HG03103 (cell line): ENCODE measurements at regions not wholly inside any gene's neighbourhood (a gene's known extent, or its start where the extent isn't known, plus 50 kb on each side); places are given as distances from the start of the nearest gene placed in this dataset.

Experiments
- ATAC-seq: cut with Tn5 transposase; IDR thresholded peaks from one replicate; pipeline ENCODE4 v1.9.1; 2021; ENCODE audit warnings: low read depth; ENCODE audit not compliant: unreplicated experiment

- ATAC-seq, result no peak
Measured at GRCh38 chr20:57043669-57044268, 222.7 kb downstream of the BMP7 start.

GRCh38 chr20:57047281-57048026, 219.0 kb downstream of the BMP7 start:
- ATAC-seq, result no peak

GRCh38 chr20:57048027-57048869, 218.2 kb downstream of the BMP7 start:
- ATAC-seq, result no peak

GRCh38 chr20:57049296-57049695, 217.1 kb downstream of the BMP7 start:
- ATAC-seq, result no peak

- no peak for ATAC-seq
Measured at GRCh38 chr20:57051096-57051495, 215.3 kb downstream of the BMP7 start.

- no peak for ATAC-seq
Measured at GRCh38 chr20:57053067-57053466, 213.4 kb downstream of the BMP7 start.

GRCh38 chr20:57053793-57054552, 212.5 kb downstream of the BMP7 start:
- ATAC-seq, result no peak

GRCh38 chr20:57055345-57055744, 211.1 kb downstream of the BMP7 start:
- no peak for ATAC-seq

GRCh38 chr20:57056651-57057050, 209.8 kb downstream of the BMP7 start:
- ATAC-seq, result no peak

GRCh38 chr20:57059055-57059596, 207.3 kb downstream of the BMP7 start:
- no peak for ATAC-seq

- ATAC-seq, result no peak
Measured at GRCh38 chr20:57060407-57061050, 205.9 kb downstream of the BMP7 start.

- no peak for ATAC-seq
Measured at GRCh38 chr20:57061051-57061900, 205.2 kb downstream of the BMP7 start.

- no peak for ATAC-seq
Measured at GRCh38 chr20:57062241-57062640, 204.2 kb downstream of the BMP7 start.

GRCh38 chr20:57062696-57063270, 203.7 kb downstream of the BMP7 start:
- no peak for ATAC-seq

GRCh38 chr20:57064836-57065235, 201.6 kb downstream of the BMP7 start:
- no peak for ATAC-seq

GRCh38 chr20:57065646-57066045, 200.8 kb downstream of the BMP7 start:
- ATAC-seq, result no peak

GRCh38 chr20:57066126-57066900, 200.1 kb downstream of the BMP7 start:
- no peak for ATAC-seq

- no peak for ATAC-seq
Measured at GRCh38 chr20:57069442-57069841, 197.0 kb downstream of the BMP7 start.
